Pancreas (tissue), 10 donors: ENCODE measurements at regions not wholly inside any gene's neighbourhood (a gene's known extent, or its start where the extent isn't known, plus 50 kb on each side); places are given as distances from the start of the nearest gene placed in this dataset.
A peak's percentile ranks its signal among the peaks of the same experiment; 100 is the strongest.
"Not testable (repeated sequence)": the region's sequence is repeated elsewhere in the genome, so short reads cannot be mapped to it uniquely, and the experiment has no call there.

ENCODE experiments used
- ATAC-seq, 4 donors: fragments of 200-7000 bp; cut with Tn5 transposase; one replicate each; pipeline versions ENCODE4 v1.8.0 to v1.9.1; 2020; ENCODE audit warnings: mild to moderate bottlenecking in 4 of 4, moderate library complexity in 4 of 4
- DNase-seq, 6 donors: peaks; one replicate each; pipeline ENCODE4 v3.0.0-alpha.2; 2020
- FAIRE-seq: peaks from 2 replicates; lab custom pipeline; 2012; peaks lifted over from hg19 to GRCh38; lab: Jason Lieb, UNC
- H3K27ac ChIP-seq, 4 donors: fragments of 200-600 bp; sonication (generic); 1 replicate in 3 of 4; 2 replicates in 1 of 4; pipeline versions ENCODE4 v1.5.0 to v1.8.0; 2020
- H3K27me3 ChIP-seq, 4 donors: fragments of 200-600 bp; one replicate each; pipeline ENCODE4 v1.8.0; 2021
- H3K36me3 ChIP-seq, 3 donors: fragments of 200-600 bp; sonication (generic) in 1 of 3; one replicate each; pipeline versions ENCODE4 v1.5.0 to v1.8.0; 2020 to 2021
- H3K4me1 ChIP-seq, 3 donors: fragments of 200-600 bp; one replicate each; pipeline ENCODE4 v1.8.0; 2021
- H3K4me3 ChIP-seq, 4 donors: fragments of 200-600 bp; sonication (generic) in 2 of 4; one replicate each; pipeline versions ENCODE4 v1.5.0 to v1.8.0; 2020 to 2021
- H3K9me3 ChIP-seq, 4 donors: fragments of 200-600 bp; one replicate each; pipeline ENCODE4 v1.8.0; 2021
- WGBS, 2 donors: extraction: QIAGEN DNeasy Blood & Tissue Kit; methylation state at CpG; one replicate each; pipeline ENCODE4 v1.1.7; 2013; 5-methylcytosine and 5-hydroxymethylcytosine counted together
- intact Hi-C, 3 donors: fragments of 100-400 bp; cut with DNase I; formaldehyde crosslinking; loops; one replicate each; pipeline versions ENCODE4 v1.11.1 to v1.14.2; 2022
- TF ChIP-seq, protein P1 (sequence below), 4 donors: fragments of 200-600 bp; sonication (generic) in 3 of 4; IDR thresholded peaks; one replicate each; pipeline versions ENCODE4 v1.5.0 to v1.8.0; 2021; ENCODE audit warnings: antibody characterized with exemption in 4 of 4
- donor health status: healthy with polysubstance abuse.
- donor health status: DM: no; HTN: no; CAD: no; lungs with moderate emphysema.
- donor health status: DM: no; HTN: no; CAD: no.
- donor health status: control.
- donor health status: control.
- donor health status: Bipolar disorder and iron deficiency.
- donor health status: DM: yes; HTN: yes; CAD: no.
- donor health status: DM: no; HTN: no; CAD: no.
- donor health status: DM: no; HTN: no; CAD: no.
- donor health status: DM: yes; HTN: yes; CAD: no.

- no peak for ATAC-seq
- Histone ChIP-seq H3K36me3 (no peaks in the 10 kb centered on the region), H3K9me3 (no peaks in the 10 kb centered on the region), H3K27ac (no peak overlapping the region), H3K27me3 (no peaks in the 10 kb centered on the region), H3K4me1 (no peaks in the 10 kb centered on the region), H3K4me3 (no peak overlapping the region)
- FAIRE-seq, result no peak
- TF ChIP-seq, protein P1, sequence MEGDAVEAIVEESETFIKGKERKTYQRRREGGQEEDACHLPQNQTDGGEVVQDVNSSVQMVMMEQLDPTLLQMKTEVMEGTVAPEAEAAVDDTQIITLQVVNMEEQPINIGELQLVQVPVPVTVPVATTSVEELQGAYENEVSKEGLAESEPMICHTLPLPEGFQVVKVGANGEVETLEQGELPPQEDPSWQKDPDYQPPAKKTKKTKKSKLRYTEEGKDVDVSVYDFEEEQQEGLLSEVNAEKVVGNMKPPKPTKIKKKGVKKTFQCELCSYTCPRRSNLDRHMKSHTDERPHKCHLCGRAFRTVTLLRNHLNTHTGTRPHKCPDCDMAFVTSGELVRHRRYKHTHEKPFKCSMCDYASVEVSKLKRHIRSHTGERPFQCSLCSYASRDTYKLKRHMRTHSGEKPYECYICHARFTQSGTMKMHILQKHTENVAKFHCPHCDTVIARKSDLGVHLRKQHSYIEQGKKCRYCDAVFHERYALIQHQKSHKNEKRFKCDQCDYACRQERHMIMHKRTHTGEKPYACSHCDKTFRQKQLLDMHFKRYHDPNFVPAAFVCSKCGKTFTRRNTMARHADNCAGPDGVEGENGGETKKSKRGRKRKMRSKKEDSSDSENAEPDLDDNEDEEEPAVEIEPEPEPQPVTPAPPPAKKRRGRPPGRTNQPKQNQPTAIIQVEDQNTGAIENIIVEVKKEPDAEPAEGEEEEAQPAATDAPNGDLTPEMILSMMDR (IDR thresholded peaks at IDR 0.05), result no peak
- DNase-seq, result peak in 1 of 6 donors; percentile 49
- WGBS, 2 donors, result 97% methylated on average over 33 of the region's 33 CpGs
- intact Hi-C loops, result no loop called here
Measured at GRCh38 chr7:29649028-29649716, 85.5 kb downstream of the PRR15 start.

DNA sequence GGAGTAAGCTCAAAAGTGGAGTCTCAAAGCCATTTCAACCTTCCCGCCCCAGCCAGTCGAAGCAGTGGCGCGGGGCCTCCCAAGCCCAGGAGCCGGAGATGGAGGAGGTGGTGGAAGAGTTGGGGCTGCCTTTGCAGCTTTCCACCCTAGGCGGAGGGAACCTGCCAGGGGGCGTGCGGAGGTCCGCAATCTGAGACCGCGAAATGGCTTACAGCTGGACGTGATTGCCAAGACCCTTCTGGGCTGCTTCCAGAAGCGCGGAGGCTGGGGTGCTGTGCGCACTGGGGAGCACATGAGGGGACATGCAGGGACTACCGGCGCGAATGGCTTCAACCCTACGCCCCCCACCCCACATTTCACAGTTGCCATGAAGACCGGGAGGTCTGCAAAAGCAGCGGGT, 86.2 kb downstream of the PRR15 start:
- FAIRE-seq (no peak), ATAC-seq (no peak), DNase-seq (peak in 1 of 6 donors; percentile 48)
- Histone ChIP-seq H3K9me3 (no peaks in the 10 kb centered on the region), H3K4me3 (no peak overlapping the region), H3K36me3 (no peaks in the 10 kb centered on the region), H3K27me3 (no peaks in the 10 kb centered on the region), H3K27ac (no peak overlapping the region), H3K4me1 (no peaks in the 10 kb centered on the region)
- intact Hi-C loops, result no loop called here
- TF ChIP-seq, protein P1 (IDR thresholded peaks at IDR 0.05), result no peak
- 97 to 99% methylated on average over 21 of the region's 21 CpGs for WGBS, 2 donors

DNA sequence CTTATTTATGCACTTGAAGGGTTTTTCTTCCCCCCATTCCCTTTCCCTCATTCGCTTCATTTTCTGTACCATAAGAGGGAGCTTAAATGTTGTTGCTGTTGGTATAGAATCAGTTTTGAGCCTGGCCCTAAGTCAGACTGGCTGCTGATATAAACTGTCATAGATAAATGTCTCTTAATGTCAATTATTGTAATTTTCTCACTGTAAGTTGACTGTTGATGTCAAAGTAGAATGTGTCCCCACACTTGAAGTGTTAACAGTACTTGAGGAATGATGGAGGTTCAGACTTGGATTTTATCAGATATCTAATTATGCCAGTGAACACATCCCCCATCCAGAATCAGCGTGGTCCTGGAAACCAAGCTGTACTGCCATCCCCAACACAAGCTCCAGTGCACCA, 87.8 kb downstream of the PRR15 start:
- Histone ChIP-seq H3K36me3 (no peaks in the 10 kb centered on the region), H3K27ac (no peak overlapping the region), H3K27me3 (no peaks in the 10 kb centered on the region), H3K9me3 (no peaks in the 10 kb centered on the region), H3K4me3 (no peak overlapping the region), H3K4me1 (no peaks in the 10 kb centered on the region)
- WGBS, 2 donors, result 94 to 96% methylated on average over 2 of the region's 2 CpGs
- FAIRE-seq (no peak), DNase-seq (no peak), ATAC-seq (no peak)
- intact Hi-C loops, result no loop called here
- TF ChIP-seq, protein P1 (IDR thresholded peaks at IDR 0.05), result no peak

DNA sequence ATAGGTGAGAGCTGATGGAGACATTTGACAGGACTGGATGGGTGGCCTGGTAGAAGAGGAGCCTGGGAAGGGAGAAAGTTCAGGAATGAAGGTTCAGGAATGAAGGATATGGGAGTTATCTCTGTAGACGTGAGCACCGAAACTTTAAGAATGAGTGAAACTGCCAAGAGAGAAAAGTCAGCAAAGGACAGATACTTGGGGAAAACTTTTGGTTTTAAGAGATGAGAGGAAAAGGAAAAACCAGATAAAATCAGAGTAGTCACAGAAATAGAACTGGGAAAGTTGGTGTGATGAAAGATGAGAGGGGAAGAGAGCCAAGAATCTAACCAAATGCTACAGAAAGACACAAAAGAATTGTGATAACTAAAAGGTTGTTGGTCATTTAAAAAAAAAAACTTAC, 88.9 kb downstream of the PRR15 start:
- Histone ChIP-seq H3K9me3 (no peaks in the 10 kb centered on the region), H3K27ac (no peak overlapping the region), H3K27me3 (no peaks in the 10 kb centered on the region), H3K4me1 (no peaks in the 10 kb centered on the region), H3K4me3 (no peak overlapping the region), H3K36me3 (no peaks in the 10 kb centered on the region)
- no peak for ATAC-seq
- no peak for DNase-seq
- TF ChIP-seq, protein P1 (IDR thresholded peaks at IDR 0.05), result no peak
- WGBS, 2 donors, result 87% methylated on average over 2 of the region's 2 CpGs
- FAIRE-seq, result no peak
- intact Hi-C loops, result no loop called here

- H3K4me1 ChIP-seq, FAIRE-seq, DNase-seq, H3K9me3 ChIP-seq, ATAC-seq, H3K4me3 ChIP-seq, H3K27ac ChIP-seq, H3K36me3 ChIP-seq, H3K27me3 ChIP-seq, intact Hi-C loops: not testable (repeated sequence)
- WGBS, 2 donors, result 85 to 86% methylated on average over 4 of the region's 4 CpGs
Measured at GRCh38 chr7:29654340-29654739, 90.7 kb downstream of the PRR15 start.
